ENCODE measurements at regions not wholly inside any gene's neighbourhood (a gene's known extent, or its start where the extent isn't known, plus 50 kb on each side); places are given as distances from the start of the nearest gene placed in this dataset.

DNA sequence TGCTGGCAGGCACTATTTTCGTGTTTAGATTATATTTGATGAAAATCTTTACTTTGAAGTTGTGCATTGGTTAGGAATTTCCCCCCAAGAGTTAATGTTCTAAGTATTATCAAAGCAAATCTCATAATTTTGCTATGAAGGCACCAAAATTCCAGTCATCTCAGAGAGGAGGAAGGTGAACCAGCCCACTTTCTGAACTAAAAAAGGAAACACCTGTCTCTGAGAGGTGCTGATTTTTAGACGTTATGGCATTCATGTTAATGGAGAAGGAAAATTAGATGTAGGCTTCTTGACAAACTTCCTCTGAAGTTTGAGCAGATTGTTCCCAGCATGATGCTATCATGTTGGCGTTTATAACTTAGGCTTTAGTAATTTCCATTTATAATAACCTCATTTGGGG lies 432.9 kb upstream of the ACTBL2 start:
- no peaks in the 10 kb centered on the region for H3K36me3 Mint-ChIP-seq
- POLR2A ChIA-PET (ENCODE audit: partially characterized antibody) = no interaction called here
- DNase-seq = no peak
- H3K27me3 Mint-ChIP-seq = no peaks in the 10 kb centered on the region
- no peaks in the 10 kb centered on the region for H3K9me3 ChIP-seq (ENCODE audit: control insufficient read depth in 1 of 2, low read length in 2 of 2)
- H3K9me3 Mint-ChIP-seq = peaks cover 0 to 3% (median 0%) of the 10 kb centered on the region in 8 donors
- intact Hi-C loops (cut with micrococcal nuclease) = no loop called here
- H3K4me3 Mint-ChIP-seq = no peak overlapping the region
- H3K27ac Mint-ChIP-seq = no peak overlapping the region
- H3K27me3 ChIP-seq (ENCODE audit: insufficient read depth, low read length) = no peaks in the 10 kb centered on the region
- no peak overlapping the region for H3K4me3 ChIP-seq (ENCODE audit: low read length in 2 of 2)
- CTCF ChIA-PET (ENCODE audit: partially characterized antibody) = no interaction called here
- H3K27ac ChIP-seq (ENCODE audit: low read depth, low read length) = no peak overlapping the region
- H3K4me1 Mint-ChIP-seq = no peaks in the 10 kb centered on the region
- no peaks in the 10 kb centered on the region for H3K4me1 ChIP-seq (ENCODE audit: insufficient read depth, low read length)
- no peaks in the 10 kb centered on the region for H3K36me3 ChIP-seq (ENCODE audit: insufficient read depth, low read length)

DNA sequence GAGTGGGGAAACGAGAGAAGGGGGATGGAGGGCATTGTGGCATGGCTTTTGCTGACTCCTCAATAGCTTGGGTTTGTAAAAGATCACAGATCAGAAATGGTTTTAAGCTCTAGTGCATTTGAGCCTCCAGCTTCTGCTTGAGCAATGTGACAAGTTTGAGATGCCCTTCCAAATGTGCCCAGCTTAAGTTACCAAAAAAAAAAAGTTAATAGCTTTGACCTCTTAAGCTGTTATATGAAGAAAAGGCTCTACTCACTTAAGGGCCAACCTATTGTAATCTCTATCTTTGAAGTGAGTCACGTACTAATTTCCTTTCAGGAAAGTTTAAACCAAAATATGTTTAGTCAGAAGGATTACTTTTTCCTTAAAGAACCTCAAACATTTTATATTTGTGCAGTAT lies 428.8 kb upstream of the ACTBL2 start:
- H3K36me3 Mint-ChIP-seq = no peaks in the 10 kb centered on the region
- no peaks in the 10 kb centered on the region for H3K27me3 Mint-ChIP-seq
- Histone ChIP-seq H3K4me1 (ENCODE audit: insufficient read depth, low read length) (no peaks in the 10 kb centered on the region), H3K9me3 (ENCODE audit: control insufficient read depth in 1 of 2, low read length in 2 of 2) (no peaks in the 10 kb centered on the region), H3K36me3 (ENCODE audit: insufficient read depth, low read length) (no peaks in the 10 kb centered on the region), H3K27ac (ENCODE audit: low read depth, low read length) (no peak overlapping the region), H3K4me3 (ENCODE audit: low read length in 2 of 2) (no peak overlapping the region), H3K27me3 (ENCODE audit: insufficient read depth, low read length) (no peaks in the 10 kb centered on the region)
- ChIA-PET CTCF (ENCODE audit: partially characterized antibody) (no interaction called here), POLR2A (ENCODE audit: partially characterized antibody) (no interaction called here)
- intact Hi-C loops (cut with micrococcal nuclease) = no loop called here
- H3K4me3 Mint-ChIP-seq = no peak overlapping the region
- H3K27ac Mint-ChIP-seq = no peak overlapping the region
- H3K4me1 Mint-ChIP-seq = no peaks in the 10 kb centered on the region
- H3K9me3 Mint-ChIP-seq = no peaks in the 10 kb centered on the region
- no peak for DNase-seq

DNA sequence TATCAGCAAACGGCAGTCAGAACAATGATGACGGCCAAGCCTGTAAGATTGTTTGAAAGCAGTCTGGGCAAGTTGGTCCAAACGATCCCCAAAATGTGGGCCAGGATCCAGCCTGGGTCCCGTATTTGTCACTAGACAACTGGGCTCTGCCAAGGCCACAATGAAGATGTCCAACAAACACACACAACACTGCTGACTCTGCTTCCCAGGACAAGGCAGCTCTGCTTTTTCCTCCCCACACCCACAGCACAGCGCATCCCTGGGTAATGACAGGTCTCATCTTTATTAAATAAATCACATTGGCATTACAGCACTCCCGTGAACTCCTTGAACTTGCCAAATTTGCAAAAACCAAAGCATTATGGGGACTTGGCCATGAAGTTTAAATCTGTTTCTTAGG lies 424.1 kb upstream of the ACTBL2 start:
- no peak overlapping the region for H3K4me3 ChIP-seq (ENCODE audit: low read length in 2 of 2)
- H3K9me3 ChIP-seq (ENCODE audit: control insufficient read depth in 1 of 2, low read length in 2 of 2) = no peaks in the 10 kb centered on the region
- Mint-ChIP-seq H3K36me3 (no peaks in the 10 kb centered on the region), H3K9me3 (no peaks in the 10 kb centered on the region), H3K4me1 (no peaks in the 10 kb centered on the region), H3K4me3 (no peak overlapping the region), H3K27ac (no peak overlapping the region), H3K27me3 (peaks cover 1% of the 10 kb centered on the region in 2 donors)
- CTCF ChIA-PET (ENCODE audit: partially characterized antibody) = no interaction called here
- no peaks in the 10 kb centered on the region for H3K4me1 ChIP-seq (ENCODE audit: insufficient read depth, low read length)
- no peak overlapping the region for H3K27ac ChIP-seq (ENCODE audit: low read depth, low read length)
- no peaks in the 10 kb centered on the region for H3K27me3 ChIP-seq (ENCODE audit: insufficient read depth, low read length)
- no peak for DNase-seq
- POLR2A ChIA-PET (ENCODE audit: partially characterized antibody) = no interaction called here
- intact Hi-C loops (cut with micrococcal nuclease) = no loop called here
- no peaks in the 10 kb centered on the region for H3K36me3 ChIP-seq (ENCODE audit: insufficient read depth, low read length)

- Mint-ChIP-seq H3K27me3 (peaks cover 1 to 3% of the 10 kb centered on the region in 2 donors), H3K4me1 (no peaks in the 10 kb centered on the region), H3K27ac (no peak overlapping the region), H3K9me3 (no peaks in the 10 kb centered on the region), H3K36me3 (no peaks in the 10 kb centered on the region), H3K4me3 (no peak overlapping the region)
- ChIA-PET CTCF (ENCODE audit: partially characterized antibody) (interaction anchor here (1.2 kb wide), 1 partner anchor 9 kb away, joined by 3 read pairs; no protein-coding TSS in a partner anchor), POLR2A (ENCODE audit: partially characterized antibody) (no interaction called here)
- intact Hi-C loops (cut with micrococcal nuclease) = no loop called here
- no peaks in the 10 kb centered on the region for H3K27me3 ChIP-seq (ENCODE audit: insufficient read depth, low read length)
- H3K27ac ChIP-seq (ENCODE audit: low read depth, low read length) = no peak overlapping the region
- no peaks in the 10 kb centered on the region for H3K9me3 ChIP-seq (ENCODE audit: control insufficient read depth in 1 of 2, low read length in 2 of 2)
- no peaks in the 10 kb centered on the region for H3K36me3 ChIP-seq (ENCODE audit: insufficient read depth, low read length)
- H3K4me3 ChIP-seq (ENCODE audit: low read length in 2 of 2) = no peak overlapping the region
- no peak for DNase-seq
- H3K4me1 ChIP-seq (ENCODE audit: insufficient read depth, low read length) = no peaks in the 10 kb centered on the region
These were observed 420.8 kb upstream of the ACTBL2 start for GRCh38 chr5:57903458-57903857.

GRCh38 chr5:57902095-57902494 lies 419.5 kb upstream of the ACTBL2 start:
- Histone ChIP-seq H3K27ac (ENCODE audit: low read depth, low read length) (no peak overlapping the region), H3K36me3 (ENCODE audit: insufficient read depth, low read length) (no peaks in the 10 kb centered on the region), H3K9me3 (ENCODE audit: control insufficient read depth in 1 of 2, low read length in 2 of 2) (no peaks in the 10 kb centered on the region), H3K27me3 (ENCODE audit: insufficient read depth, low read length) (no peaks in the 10 kb centered on the region), H3K4me1 (ENCODE audit: insufficient read depth, low read length) (no peaks in the 10 kb centered on the region), H3K4me3 (ENCODE audit: low read length in 2 of 2) (no peak overlapping the region)
- POLR2A ChIA-PET (ENCODE audit: partially characterized antibody) = no interaction called here
- CTCF ChIA-PET (ENCODE audit: partially characterized antibody) = no interaction called here
- H3K27me3 Mint-ChIP-seq = peaks cover 1 to 4% of the 10 kb centered on the region in 2 donors
- no peaks in the 10 kb centered on the region for H3K9me3 Mint-ChIP-seq
- no peaks in the 10 kb centered on the region for H3K4me1 Mint-ChIP-seq
- no peaks in the 10 kb centered on the region for H3K36me3 Mint-ChIP-seq
- intact Hi-C loops (cut with micrococcal nuclease) = no loop called here
- H3K4me3 Mint-ChIP-seq = no peak overlapping the region
- H3K27ac Mint-ChIP-seq = no peak overlapping the region
- no peak for DNase-seq

- no peak overlapping the region for H3K4me3 Mint-ChIP-seq
- Histone ChIP-seq H3K4me1 (ENCODE audit: insufficient read depth, low read length) (no peaks in the 10 kb centered on the region), H3K27ac (ENCODE audit: low read depth, low read length) (no peak overlapping the region), H3K27me3 (ENCODE audit: insufficient read depth, low read length) (no peaks in the 10 kb centered on the region), H3K36me3 (ENCODE audit: insufficient read depth, low read length) (no peaks in the 10 kb centered on the region), H3K9me3 (ENCODE audit: control insufficient read depth in 1 of 2, low read length in 2 of 2) (no peaks in the 10 kb centered on the region), H3K4me3 (ENCODE audit: low read length in 2 of 2) (no peak overlapping the region)
- no peak for DNase-seq
- no peak overlapping the region for H3K27ac Mint-ChIP-seq
- H3K4me1 Mint-ChIP-seq = no peaks in the 10 kb centered on the region
- CTCF ChIA-PET (ENCODE audit: partially characterized antibody) = no interaction called here
- H3K27me3 Mint-ChIP-seq = peaks cover 1 to 4% of the 10 kb centered on the region in 2 donors
- H3K36me3 Mint-ChIP-seq = no peaks in the 10 kb centered on the region
- no peaks in the 10 kb centered on the region for H3K9me3 Mint-ChIP-seq
- intact Hi-C loops (cut with micrococcal nuclease) = no loop called here
- POLR2A ChIA-PET (ENCODE audit: partially characterized antibody) = interaction anchor here (0.5 kb wide), 1 partner anchor 340 kb away, joined by 3 read pairs; no protein-coding TSS in a partner anchor
These were observed 417.9 kb upstream of the ACTBL2 start for GRCh38 chr5:57900381-57900944.

- Mint-ChIP-seq H3K9me3 (no peaks in the 10 kb centered on the region), H3K36me3 (no peaks in the 10 kb centered on the region), H3K4me3 (no peak overlapping the region), H3K4me1 (no peaks in the 10 kb centered on the region), H3K27me3 (peaks cover 2 to 4% of the 10 kb centered on the region in 2 donors), H3K27ac (no peak overlapping the region)
- ChIA-PET CTCF (ENCODE audit: partially characterized antibody) (interaction anchor here (1.4 kb wide), 1 partner anchor 8 kb away, joined by 4 read pairs; no protein-coding TSS in a partner anchor), POLR2A (ENCODE audit: partially characterized antibody) (no interaction called here)
- H3K4me3 ChIP-seq (ENCODE audit: low read length in 2 of 2) = no peak overlapping the region
- H3K36me3 ChIP-seq (ENCODE audit: insufficient read depth, low read length) = no peaks in the 10 kb centered on the region
- DNase-seq = no peak
- no peaks in the 10 kb centered on the region for H3K27me3 ChIP-seq (ENCODE audit: insufficient read depth, low read length)
- no peaks in the 10 kb centered on the region for H3K9me3 ChIP-seq (ENCODE audit: control insufficient read depth in 1 of 2, low read length in 2 of 2)
- intact Hi-C loops (cut with micrococcal nuclease) = no loop called here
- no peak overlapping the region for H3K27ac ChIP-seq (ENCODE audit: low read depth, low read length)
- no peaks in the 10 kb centered on the region for H3K4me1 ChIP-seq (ENCODE audit: insufficient read depth, low read length)
These were observed 414.0 kb upstream of the ACTBL2 start for GRCh38 chr5:57896576-57896975.

DNA sequence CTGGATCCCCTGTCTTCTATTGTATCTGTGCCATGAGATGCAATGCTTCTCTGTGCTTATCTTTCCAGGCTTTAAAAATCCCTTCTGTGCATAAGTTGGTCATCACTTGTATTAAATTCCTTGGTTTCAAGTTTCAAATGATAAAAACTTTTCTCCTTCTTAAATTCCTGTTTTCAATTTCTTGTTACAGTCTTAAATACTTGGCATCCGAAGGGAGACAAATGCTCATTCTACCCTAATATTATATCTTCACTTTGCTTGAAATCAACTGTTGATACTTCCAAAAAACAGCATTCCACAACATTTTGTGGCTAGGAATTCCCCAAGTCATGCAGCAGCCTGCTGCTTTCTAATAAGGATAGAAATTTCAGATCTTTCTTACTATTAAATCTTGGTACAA lies 413.2 kb upstream of the ACTBL2 start:
- Histone ChIP-seq H3K4me3 (ENCODE audit: low read length in 2 of 2) (no peak overlapping the region), H3K27me3 (ENCODE audit: insufficient read depth, low read length) (no peaks in the 10 kb centered on the region), H3K9me3 (ENCODE audit: control insufficient read depth in 1 of 2, low read length in 2 of 2) (no peaks in the 10 kb centered on the region), H3K36me3 (ENCODE audit: insufficient read depth, low read length) (no peaks in the 10 kb centered on the region), H3K4me1 (ENCODE audit: insufficient read depth, low read length) (no peaks in the 10 kb centered on the region), H3K27ac (ENCODE audit: low read depth, low read length) (no peak overlapping the region)
- ChIA-PET POLR2A (ENCODE audit: partially characterized antibody) (no interaction called here), CTCF (ENCODE audit: partially characterized antibody) (no interaction called here)
- Mint-ChIP-seq H3K4me3 (no peak overlapping the region), H3K27ac (no peak overlapping the region), H3K36me3 (no peaks in the 10 kb centered on the region), H3K4me1 (no peaks in the 10 kb centered on the region), H3K27me3 (peaks cover 2 to 4% of the 10 kb centered on the region in 2 donors), H3K9me3 (no peaks in the 10 kb centered on the region)
- intact Hi-C loops (cut with micrococcal nuclease) = no loop called here
- no peak for DNase-seq

Measured in CD4-positive, alpha-beta memory T cell (primary cell).